Stimulated activated CD4-positive, alpha-beta T cell treated with anti-CD3 and anti-CD28 coated beads, TNF-alpha, amount 100 ng/mL, for 4 hours (primary cell): ENCODE measurements at regions not wholly inside any gene's neighbourhood (a gene's known extent, or its start where the extent isn't known, plus 50 kb on each side); places are given as distances from the start of the nearest gene placed in this dataset.
A peak's percentile ranks its signal among the peaks of the same experiment; 100 is the strongest.
"Not testable (repeated sequence)": the region's sequence is repeated elsewhere in the genome, so short reads cannot be mapped to it uniquely, and the experiment has no call there.

Experiments used
- DNase-seq, 3 experiments: peaks; one replicate each; pipeline ENCODE4 v3.0.0-alpha.2; 2020; ENCODE audit warnings: low read depth in 3 of 3

DNA sequence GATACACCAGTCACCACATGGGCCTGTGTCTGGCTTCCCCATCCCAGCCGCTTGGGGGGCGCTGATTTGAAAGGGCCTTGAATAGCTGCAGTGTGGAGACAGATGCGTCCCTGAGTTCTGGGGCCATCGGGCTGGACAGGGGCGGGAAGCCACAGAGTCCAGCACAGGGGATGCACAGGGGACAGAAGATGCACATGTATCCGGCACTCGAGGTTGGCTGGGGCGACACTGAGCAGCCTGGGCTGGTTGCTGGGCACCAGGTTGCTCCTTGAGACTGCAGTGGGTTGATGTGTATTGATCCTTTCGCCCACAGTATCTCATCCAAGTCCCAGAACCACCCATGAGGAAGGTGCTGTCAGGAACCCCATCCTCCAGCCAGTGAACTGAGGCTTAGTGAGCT, 99.3 kb upstream of the SYT13 start:
- DNase-seq = no peak

DNA sequence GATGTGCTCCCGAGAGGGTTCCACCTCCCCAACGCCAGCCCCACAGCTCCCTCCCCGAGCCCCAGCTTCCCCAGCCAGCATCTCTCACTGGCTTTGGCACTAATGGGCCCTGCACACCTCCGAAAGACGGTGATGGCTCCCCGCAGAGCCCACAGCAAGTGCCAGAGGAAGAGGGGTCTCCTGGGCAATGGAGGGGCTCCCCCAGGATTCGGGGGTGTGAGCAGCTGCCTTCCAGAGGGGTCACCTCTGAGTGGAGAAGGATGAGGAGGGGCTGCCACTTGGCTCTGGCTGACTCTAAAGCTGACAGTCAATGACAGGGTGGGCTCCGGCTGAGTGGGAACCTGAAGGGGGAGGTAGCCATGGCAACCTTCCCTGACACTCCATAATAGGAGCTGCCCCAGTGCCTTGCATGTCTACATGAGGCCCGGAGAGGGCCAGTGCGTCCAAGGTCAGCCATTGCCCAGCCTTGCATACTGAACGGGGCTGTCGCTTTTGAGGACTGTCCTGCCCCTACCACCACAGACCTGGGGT, 98.6 kb upstream of the SYT13 start:
- no peak for DNase-seq

DNA sequence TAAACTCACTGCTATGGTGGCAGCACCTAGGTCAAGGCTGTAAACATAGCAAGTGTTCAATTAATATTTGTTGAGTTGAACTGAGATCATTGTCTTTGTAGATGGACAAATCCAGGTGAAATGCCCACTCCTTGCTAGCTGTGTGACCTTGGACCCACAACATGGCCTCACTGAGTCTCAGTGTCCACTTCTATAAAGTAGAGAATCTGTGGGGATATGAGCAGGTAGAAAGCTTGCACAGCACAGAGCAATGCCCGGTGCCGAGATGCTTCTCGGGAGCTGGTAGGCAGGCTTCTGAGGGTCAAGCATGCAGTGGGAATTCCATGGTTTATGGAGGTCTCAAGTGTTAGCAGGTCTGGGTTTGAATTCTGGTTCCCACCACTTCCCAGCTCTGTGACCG, 97.9 kb upstream of the SYT13 start:
- DNase-seq = no peak

DNA sequence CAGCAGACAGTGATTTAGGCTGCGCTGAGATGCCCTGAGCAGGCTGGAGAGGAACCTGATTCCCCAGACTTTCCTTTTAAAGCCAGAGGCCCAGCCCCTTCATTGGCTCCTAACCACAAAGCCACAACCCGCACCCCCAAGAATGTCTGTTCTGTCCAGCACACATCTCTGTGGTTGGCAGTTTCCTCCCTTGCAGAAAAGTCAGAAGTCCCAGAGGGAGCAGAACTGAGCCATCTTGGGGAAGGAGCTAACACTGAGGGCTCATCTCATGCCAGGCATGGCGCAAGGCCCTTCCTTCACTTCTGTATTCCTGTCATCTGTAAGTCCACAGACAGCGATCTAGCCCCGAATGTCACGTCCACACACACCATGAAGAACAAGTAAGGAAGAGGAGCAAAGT, 97.1 kb upstream of the SYT13 start:
- no peak for DNase-seq

DNA sequence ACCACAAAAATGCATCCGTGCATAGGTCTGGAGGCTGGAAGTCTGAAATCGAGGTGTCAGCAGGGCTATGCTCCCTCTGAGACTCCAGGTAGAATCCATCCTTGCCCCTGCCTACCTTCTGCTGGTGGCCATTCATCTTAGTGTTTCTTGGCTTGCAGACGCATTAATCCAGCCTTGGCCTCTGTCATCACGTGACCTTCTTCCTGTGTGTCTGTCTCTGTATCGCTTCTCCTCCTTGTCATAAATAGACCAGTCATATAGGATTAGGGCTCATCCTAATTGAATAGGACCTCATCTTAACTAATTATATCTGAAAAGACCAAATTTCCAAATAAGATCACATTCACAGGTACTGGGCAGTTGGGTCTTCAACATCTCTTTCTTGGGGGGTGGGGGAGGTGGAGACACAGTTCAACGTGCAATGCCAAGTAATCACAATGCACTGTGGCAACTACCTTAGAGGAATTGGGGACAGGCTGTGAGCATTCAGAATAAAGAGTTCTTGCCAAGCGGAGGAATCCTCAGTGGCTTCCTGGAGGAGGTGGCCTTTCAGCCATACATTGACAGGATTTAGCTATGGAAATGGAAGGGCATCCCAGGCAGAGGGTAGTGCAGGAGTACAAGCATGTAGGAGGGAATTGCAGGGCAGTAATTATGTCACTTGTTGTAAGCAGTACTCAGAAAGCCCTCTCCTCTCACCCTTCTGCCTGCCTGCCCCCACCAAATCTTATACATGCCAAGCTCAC, 96.2 kb upstream of the SYT13 start:
- no peak for DNase-seq

DNA sequence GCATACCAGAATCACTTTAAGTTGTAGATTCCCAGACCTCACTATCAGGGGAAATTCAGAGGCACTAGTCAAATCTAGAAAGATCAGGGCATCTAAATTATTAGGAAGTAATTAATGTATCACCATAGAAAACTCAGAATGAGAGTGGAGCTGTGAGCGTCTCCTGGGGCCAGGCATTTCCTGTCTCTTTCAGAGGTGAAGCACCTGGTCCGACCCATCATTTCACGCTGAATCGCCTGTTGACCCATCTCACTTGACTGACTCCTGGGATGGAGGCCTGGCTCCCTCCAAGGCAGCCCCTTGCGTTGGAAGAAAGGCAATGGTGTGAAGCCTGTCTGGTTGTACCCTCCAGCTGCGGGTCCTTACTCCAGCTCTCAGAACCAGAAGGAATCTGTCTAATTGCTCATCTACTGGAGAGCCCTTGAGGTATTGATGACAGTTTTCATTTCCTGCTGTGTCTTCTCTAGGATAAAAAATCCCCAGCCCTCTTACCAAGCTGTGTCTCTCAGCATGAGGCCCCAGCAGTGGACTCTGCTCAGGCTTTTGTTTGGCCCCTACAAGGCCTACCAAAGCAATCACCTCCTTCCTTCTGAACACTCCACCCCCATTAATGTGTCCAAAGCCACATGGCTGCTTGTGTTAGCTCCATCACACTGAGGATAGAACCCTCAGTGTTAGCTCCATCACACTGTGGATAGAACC, 93.2 kb upstream of the SYT13 start:
- no peak for DNase-seq

DNA sequence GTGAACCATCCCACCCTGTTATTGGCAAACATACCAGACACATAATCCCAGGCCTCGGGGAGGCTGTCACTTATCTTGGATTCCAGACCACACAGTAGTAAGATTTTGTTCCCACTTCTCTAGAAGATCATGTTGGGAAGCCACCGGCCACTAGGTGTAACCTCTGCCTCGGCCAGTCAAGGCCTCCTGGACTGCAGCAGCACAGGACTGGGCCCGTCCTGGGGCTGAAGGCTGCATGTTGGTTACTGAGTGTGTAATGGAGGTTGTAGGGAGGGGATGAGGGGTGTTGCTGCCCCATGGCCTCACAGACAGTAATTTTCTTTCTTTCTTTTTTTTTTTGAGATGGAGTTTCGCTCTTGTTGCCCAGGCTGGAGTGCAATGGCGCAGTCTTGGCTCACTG, 92.4 kb upstream of the SYT13 start:
- no peak for DNase-seq

DNA sequence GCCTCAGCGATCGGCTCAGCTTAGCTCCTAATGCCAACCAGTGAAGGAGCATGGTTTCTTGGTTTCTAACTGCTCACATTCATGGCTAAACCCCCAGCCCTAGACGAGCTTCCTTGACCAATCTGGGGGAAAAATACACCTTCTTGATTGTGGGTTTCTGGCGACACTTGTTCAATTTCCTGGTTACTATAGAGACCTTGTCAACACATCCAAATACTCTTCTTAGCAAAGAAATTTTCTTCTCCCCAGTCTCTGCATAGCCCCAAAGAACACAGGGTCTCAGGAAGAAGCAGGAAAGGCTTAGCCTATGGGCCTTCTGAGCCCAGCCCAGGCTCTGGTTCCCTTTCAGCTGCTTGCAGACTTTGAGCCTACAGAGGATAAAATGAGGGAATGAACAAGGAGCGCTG, 88.5 kb upstream of the SYT13 start:
- no peak for DNase-seq

DNA sequence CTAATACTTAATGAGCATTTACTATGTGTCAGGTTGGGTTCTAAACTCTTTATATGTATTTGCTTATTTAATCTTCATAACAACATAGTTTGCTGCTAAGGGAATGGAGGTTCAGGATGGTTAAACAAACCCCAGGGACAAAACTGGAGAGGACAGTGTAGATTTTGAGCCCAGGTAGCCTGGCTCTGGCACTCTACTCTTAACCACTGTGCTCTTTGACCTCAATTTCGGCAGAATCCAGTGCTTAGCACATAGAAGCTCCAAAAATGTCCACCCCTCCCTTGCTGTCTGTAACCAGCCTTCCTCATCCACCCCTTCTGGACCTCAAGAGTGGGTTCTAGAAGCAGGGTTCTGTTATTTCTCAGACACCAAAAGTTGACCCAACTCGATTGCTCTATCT, 88.0 kb upstream of the SYT13 start:
- DNase-seq = no peak

DNA sequence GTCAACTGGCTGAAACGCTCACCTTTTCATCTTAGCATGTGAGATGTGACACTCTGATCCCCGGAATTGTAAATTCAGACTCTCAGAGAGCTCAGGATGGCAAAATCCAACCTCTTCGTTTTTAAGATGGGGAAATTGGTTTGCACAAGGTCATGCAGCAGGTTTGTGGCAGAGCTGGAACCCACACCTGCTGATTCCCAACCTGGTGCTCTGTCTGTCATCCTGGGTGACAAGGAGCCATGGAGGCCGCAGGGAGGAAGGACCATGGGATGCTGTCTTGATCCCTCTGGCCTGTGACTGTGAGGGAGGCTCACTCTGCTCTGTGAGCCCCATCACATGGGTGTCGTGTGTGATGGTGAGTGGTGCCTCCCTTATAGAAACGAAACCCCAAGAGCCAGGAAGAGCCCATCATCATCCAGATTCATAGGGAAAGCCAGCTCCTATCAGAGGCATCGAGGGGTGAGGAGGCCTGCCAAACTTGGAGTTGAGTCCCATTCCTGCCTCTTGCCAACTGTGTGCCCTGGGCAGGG, 87.4 kb upstream of the SYT13 start:
- DNase-seq = no peak

DNA sequence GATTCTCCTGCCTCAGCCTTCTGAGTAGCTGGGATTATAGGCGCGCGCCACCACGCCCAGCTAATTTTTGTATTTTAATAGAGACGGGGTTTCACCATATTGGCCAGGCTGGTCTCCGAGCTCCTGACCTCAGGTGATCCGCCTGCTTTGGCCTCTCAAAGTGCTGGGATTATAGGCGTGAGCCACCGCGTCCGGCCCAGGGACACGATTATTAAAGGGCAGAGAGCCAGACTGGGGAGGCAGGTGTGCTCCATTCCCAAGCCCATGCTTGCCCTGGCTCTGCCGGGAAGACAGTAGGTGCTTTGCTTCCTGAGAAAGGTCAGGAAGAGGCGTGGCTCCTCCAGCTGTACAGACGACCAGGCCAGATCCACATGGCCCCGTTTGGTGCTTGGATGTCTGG, 86.3 kb upstream of the SYT13 start:
- not testable (repeated sequence) for DNase-seq

DNA sequence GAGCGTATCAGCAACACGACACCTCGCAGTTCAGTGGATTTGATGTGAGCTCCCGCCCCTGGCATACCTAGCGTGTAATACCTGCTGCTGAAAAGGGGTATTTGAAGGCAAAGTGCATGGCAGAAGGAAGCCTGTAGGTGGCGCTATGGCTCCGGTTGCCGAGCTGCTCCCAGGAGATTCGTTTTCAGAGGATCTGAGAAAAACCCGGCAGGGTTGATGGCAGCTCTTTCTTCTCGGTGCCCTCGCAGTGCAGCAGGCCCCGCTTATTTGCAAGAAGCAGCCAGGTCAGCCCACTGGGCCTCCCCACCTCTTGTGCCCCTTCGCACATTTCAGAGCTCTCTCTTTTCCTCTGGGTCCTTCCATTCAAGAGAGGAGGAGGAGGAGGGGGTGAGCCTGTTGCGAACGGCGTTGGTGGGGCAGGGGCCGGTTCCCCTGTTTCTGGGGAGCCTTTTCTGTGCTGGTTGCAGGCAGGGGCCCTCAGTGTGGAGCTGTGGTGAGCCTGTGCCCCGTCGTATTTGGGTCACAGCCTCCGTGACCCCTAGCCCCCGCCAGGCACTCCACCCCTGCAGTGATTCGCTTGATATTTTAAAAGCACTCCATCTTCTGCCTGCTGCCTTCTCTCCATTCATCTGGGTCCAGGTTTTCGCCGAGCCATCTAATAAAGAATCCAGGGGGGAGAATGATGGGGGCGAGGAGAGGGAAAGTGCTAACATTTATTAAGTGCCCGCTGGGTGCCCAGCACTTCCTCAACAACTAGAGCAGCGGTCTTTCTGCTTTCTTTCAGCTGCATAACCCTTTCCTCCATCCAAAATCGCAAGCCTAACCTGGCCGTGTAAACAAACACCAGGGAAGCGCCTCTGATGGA, 85.3 kb upstream of the SYT13 start:
- peak; percentile 18 to 29 (median 20) for DNase-seq

DNA sequence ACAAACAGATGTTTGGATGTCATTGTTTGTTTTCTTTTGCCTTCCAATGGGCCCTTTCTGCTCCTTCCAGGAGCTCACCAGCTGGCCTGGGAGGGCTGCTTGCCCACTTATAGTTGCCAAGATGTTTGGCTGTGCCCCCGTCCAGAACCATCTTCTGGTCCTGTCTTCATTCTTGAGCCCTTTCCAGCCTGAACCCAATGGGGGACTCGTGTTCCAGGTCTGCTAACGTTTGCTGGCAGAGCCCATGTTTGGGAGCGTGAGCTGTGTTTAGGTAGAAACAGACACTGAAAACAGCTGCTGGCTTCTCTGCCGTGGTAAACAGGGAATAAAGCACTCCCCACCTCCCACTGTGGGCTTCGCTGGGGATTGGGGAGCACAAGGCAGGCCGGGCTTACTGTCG, 83.2 kb upstream of the SYT13 start:
- DNase-seq = no peak

DNA sequence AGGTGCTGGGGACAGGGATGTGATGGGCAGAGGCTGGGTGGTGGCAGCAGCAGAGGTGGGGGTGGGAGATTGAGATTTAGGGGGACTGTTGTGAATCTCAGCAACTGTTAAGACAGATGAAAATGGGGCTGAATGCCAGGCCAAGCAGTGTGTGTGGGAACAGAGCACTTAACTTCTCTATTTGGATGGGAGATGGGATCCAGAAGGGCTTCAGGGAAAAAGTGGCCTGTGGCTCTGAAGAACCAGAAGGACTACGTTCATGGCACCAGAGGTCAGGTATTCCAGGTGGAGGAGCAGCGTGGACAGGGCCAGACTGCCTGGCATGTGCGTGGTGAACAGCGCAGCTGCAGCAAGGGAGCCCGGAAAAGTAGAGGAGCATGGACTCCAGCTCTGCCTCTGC, 82.6 kb upstream of the SYT13 start:
- no peak for DNase-seq

DNA sequence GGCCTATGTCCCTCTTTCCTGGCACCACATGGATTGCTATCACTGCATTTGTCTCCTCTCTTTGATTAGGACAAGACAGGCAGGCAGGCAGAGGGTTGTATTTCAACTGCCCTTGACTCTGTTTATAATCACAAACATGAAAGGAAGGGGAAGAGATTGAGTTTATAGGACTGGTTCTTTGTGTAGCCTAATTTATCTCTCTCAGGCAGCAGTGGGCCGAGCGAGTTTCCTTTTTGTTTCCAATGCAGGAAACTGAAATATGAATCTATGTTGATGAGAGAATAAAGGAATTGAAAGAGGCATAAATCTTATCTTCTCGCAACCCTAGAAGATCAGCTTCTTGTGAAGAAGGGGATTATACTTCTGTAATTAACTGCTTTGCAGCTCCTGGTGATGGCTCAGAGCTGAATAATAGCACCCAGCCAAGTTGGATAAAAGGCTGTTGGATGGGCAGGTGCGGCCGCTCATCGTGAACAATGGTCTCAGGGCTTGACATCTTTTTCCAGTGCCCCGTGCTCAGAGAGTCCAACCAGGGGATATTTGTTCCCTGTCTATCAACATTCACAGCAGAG, 80.6 kb upstream of the SYT13 start:
- DNase-seq = no peak

DNA sequence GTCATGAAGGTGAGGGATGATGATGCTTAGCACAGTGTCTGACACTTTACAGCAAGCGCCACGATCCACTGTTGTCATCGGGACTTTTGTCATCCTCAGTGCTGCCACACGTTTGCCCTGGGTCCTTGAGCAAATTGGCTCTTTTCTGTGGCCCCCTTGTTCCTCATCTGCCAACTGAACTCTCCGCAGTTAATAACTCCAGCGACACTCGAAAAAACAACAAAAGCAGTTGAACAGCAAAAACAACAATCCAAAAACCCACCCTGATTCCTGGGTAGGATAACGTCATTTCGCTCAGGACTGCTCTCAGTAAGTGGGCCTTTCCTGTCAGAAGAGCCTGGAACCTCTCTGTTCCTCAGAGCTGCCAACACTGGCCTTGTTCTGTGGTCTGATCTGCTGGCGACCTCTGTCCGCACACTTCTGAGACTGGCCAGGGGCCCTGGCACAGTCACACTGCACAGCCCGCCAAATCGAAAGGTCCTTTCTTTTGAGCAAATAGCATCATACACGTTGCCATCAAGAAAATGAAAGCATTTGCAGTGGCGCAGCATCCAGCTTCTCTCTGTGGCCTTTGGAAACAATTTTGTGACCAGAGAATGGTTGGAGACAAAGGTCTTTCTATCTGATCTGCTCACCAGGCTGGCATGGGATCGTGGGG, 79.9 kb upstream of the SYT13 start:
- no peak for DNase-seq

DNA sequence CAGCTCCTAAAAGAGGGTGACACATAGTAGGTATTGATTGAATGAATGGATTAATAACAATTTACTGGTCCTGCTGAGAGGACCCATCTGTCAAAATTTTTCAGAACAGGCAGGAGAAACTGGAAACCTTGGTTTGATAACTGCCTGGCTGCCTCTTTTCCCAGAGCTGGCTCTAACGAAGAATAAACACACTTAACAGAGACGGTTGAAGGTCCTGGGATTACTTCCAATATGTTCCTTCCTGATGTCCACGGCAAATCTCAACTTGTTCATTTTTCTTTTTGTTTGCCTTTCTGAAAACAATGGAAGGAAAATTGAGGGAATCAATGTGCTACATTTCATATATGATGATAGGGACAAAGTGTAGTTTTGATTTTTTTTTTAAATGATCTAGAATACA, 76.5 kb upstream of the SYT13 start:
- DNase-seq = no peak

DNA sequence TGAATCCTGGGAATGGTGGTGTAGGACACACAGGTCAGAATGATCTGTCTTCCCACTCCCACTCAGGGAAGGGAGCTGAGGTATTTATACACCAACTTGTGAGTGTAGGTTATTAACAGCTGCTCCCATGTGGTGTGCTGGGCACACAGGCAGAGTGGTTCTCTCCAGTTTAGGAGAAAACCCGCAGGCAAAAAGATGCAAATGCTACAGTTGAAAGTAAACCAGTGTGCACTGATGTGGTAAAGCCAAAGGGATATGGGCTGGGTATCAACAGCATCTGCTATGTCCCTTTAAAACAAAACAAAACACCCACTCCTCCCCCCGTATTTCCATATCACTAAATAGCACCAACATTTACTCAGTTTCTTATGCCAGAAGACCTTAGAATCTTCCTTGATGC, 75.4 kb upstream of the SYT13 start:
- no peak for DNase-seq

DNA sequence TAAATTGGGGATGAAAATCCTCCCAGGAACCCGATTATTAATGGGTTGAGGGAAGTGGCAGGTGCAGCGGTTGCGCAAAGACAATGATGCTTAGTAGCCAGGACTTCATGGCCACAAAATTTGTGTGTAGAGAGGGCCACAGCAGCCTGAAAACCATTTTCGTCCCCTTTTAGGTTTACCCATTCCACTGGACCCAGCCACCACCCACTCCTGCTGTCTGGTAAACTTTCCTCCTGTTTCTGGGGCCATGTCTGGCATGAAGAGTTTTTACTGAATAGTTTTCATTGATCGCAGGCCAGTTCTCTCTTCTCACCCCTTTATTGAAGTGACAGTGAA, 69.5 kb upstream of the SYT13 start:
- DNase-seq = no peak

DNA sequence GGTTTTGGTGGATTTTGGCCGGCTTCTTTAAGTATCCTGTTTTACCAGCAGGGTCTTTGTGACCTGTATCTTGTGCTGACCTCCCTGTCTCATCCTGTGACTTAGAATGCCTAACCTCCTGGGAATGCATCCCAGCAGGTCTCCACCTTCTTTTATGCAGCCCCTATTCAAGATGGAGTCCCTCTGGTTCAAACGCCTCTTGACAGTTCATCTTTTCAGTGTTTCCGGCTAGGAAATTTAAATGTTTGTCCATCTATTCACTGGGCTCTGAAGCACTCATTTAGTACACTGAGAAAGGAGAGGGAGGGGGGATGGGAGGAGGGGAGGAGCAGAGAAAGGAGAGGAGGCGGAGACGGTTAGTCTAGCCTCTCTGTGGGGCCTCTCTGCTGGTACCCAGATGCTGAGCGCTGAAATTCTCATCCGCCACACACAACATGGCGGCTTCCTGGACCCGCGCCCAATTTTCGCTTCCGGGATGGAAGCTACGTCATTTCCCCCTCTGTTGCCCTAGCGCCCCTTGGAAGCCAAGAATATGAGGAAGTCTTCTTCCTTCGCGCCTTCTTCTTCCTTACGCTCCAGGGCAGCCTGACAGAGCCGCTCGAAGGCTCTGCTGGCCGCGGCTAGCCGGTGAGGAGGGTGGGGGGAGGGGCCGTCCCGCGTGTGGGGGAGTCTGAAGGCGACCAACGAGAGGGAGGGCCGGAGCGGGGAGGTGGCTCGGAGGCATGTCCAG, 69.0 kb upstream of the SYT13 start:
- peak; percentile 75 to 85 (median 76) for DNase-seq

DNA sequence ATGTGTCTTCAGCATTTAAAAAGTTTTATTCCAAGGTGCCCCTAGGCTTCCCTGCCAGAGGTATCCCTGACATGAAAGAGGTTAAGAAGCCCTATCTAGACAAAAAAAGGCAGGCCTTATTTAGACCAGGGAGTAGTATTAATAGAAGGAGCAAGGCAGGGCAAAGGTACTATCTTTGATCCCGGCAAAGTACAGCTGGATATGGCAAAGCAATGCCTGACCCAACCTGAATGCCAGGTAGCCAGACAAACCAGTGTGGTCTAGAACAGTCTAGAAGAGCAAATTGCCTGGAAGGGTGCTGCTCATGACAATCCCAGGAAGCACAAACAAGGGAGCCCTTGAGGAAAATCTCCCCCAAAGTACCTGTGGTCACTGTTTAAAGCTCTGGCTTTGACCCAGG, 62.6 kb upstream of the SYT13 start:
- no peak for DNase-seq
